OCI-LY3 (cell line): ENCODE measurements at regions not wholly inside any gene's neighbourhood (a gene's known extent, or its start where the extent isn't known, plus 50 kb on each side); places are given as distances from the start of the nearest gene placed in this dataset.

Experiments used
- EZH2phosphoT487 ChIP-seq: fragments of 200-600 bp; shearing (Covaris generic); IDR thresholded peaks from 2 replicates; pipeline ENCODE4 v1.6.1; 2018; ENCODE audit warnings: antibody characterized with exemption, mixed run types, low read depth
- TF ChIP-seq, protein P1 (sequence below): fragments of 200-600, 300-600 bp; sonication (generic); IDR thresholded peaks from 2 replicates; pipeline ENCODE4 v1.5.1; 2014; ENCODE audit warnings: antibody characterized with exemption, low read length, low read depth

DNA sequence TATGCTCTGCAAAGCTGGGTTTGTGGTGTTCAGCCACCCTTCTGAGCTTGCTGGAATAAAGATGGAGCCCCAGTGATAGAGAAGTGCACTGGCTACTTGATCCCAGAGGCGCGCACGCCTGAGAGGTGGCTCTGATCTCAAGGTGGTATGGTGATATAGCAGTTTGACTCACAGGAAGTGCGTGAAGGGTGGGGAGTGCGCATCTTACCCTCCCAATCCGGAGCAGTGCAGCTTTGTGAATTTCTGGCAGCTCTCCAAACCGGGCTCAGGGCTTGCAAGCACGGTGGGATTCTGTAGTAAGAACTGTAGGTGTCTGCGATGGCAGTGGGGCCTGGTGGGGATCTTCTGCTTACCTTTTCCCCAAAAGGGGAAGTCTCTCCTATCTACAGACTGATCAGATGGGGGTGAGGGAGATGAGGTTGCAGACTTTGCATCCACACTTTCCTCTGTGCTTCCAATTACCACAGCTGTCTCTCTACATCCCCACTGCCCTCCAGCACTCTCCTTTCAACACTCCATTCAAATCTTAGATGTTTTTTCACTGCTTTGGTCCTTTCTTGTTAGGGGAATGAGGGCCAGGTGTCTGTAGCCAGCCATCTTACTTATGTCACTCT lies 197.4 kb upstream of the SLC38A2 start:
- TF ChIP-seq, protein P1, sequence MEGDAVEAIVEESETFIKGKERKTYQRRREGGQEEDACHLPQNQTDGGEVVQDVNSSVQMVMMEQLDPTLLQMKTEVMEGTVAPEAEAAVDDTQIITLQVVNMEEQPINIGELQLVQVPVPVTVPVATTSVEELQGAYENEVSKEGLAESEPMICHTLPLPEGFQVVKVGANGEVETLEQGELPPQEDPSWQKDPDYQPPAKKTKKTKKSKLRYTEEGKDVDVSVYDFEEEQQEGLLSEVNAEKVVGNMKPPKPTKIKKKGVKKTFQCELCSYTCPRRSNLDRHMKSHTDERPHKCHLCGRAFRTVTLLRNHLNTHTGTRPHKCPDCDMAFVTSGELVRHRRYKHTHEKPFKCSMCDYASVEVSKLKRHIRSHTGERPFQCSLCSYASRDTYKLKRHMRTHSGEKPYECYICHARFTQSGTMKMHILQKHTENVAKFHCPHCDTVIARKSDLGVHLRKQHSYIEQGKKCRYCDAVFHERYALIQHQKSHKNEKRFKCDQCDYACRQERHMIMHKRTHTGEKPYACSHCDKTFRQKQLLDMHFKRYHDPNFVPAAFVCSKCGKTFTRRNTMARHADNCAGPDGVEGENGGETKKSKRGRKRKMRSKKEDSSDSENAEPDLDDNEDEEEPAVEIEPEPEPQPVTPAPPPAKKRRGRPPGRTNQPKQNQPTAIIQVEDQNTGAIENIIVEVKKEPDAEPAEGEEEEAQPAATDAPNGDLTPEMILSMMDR = no peak
- no peak for TF ChIP-seq EZH2phosphoT487
